GM21825 (cell line): ENCODE measurements at regions not wholly inside any gene's neighbourhood (a gene's known extent, or its start where the extent isn't known, plus 50 kb on each side); places are given as distances from the start of the nearest gene placed in this dataset.

Source experiments
- ATAC-seq: cut with Tn5 transposase; IDR thresholded peaks from one replicate; pipeline ENCODE4 v1.9.1; 2021; ENCODE audit warnings: mild to moderate bottlenecking, moderate library complexity; ENCODE audit not compliant: unreplicated experiment

DNA sequence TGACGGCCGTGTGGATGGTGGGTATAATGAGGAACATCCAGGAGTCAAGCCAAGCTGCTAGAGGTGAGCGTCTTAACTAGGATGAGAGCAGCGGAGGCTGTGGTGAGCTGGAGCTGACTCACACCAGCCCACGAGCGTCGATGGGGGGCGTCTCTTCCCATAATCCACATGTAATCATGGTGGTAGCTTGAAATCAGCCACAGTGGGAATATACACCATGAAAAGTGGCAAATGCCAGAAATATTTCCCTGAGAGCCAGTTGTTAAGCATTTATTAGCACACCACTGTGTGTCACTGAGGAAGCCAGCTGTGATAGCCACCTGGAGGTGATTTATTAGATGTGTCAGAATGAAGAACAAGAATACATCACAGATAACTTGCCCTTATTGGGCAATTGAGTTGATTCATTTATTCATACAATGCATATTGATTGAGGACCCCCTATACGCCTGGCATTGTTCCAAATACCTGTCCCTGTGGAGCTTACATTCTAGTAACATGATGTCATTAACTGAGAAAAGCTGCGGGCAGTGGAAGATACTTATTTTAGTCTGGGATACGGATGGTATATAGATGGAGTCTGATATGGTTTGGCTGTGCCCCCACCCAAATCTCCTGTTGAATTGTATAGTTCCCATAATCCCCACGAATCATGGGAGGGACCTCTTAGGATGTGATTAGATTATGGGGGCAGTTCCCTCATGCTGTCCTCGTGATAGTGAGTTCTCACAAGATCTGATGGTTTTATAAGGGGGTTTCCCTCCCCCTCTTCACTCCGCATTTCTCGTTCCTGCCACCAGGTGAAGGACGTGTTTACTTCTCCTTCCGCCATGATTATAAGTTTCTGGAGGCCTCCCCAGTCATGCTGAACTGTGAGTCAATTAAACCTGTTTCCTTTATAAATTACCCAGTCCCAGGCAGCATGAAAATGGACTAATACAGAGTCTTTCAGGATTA, 473.4 kb downstream of the METTL15 start:
- no peak for ATAC-seq

DNA sequence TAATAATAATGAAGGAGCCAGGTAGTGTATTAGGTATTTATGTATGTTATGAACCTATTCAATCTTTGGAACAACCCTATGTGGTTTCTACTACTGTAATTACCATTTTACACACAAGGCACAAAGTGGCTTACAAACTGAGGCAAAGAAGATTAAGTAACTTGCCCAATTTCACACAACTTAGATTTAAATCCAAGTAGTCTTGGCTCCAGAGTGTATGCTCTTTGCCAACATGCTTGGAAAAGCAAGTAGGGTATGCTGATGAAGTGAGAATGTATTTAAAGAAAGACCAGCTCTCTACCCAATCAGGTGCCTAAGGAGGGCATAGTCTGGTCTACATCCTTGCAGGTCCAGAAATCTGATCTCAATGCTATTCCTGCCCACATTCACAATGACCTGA, 463.2 kb downstream of the METTL15 start:
- no peak for ATAC-seq

DNA sequence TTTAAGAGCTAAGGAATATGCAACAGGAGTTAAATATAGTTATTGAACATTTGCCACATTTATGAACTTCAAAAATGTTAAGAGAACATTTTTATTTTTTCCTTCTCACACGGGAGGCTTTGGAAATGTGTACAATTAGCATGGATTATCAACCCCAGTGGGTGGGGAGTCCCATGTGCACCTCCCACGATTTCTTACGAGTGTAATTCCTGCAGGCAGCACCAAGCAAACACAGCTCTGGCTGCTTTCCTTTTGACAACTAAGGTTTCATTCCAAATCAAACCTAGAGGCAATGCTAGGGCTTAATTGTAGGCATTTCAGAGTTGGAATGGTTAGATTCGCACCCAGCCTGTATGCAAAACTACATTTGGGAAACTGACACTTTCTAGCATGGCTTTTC, 460.9 kb downstream of the METTL15 start:
- no peak for ATAC-seq

DNA sequence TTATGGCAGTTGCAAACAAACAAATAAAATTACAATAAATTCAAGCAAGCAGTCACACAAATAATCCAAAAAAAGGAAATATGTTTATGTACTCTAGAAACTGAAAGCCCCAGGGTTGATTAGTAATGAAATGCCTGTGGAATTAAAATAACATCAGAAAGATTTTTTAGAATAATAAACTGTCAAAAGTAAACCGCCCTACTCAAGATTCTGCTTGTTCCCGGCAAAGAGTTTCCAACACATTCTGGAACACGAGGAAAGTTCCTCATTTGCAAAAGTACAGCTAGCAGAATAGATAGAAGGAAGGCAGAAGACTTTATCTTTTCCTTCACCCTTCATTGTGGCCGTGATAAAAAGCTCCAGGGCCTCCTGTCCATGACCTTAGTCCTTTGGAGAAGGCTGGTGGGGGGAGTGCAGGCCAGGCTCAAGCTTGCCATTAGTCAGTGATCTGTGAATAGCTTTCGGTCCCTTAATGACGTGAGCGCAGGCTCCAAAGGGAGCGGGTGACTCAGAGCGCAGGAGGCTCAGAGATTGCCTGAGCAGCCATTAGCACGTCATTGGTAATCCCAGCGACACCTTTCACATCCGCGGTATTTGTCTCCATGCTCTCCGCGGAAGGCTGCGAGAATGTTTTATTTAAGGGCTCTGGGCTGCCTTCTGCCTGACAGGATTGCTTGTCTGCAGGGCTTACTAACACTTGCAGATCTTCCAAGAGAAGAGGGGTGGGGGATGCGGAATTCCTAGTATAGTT, 458.3 kb downstream of the METTL15 start:
- ATAC-seq, result no peak

DNA sequence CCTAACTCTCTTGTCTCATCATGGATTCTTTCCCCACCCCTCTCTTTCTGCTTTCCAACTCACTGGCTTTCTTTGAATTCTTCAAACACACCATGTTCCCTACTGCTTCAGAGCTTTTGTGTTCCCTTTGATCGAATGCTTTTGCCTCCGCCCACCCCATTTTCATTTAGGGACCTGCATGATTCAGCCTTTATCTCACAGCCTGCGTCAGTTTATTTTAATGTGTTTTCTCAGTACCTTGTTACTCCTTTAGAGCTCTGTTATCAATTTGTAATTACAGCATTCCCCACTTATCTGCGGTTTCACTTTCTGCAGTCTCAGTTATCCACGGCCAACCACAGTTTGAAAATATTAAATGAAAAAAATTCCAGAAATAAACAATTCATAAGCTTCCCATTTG, 451.3 kb downstream of the METTL15 start:
- no peak for ATAC-seq

DNA sequence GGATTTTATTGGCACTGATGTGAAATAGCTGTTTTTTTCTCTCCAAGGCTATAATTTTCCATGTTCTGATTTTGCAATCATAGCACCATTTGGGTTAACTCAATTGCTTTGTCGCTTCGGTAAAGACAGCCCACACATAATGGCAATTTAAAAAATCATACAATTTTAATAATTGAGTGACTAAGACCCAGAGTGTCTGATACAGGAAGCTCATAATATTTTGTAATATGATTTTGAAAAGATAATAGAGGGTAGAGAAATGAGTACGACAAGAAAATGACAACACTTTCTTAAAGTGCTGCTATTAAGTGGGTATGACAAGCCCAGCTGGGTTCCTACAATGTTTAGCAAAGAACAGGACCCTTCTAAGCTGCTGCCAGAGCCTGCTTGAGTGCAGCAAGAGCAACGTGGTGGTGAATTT, 439.1 kb downstream of the METTL15 start:
- ATAC-seq, result no peak

- ATAC-seq, result no peak
Measured at GRCh38 chr11:28545536-28545935, 437.3 kb downstream of the METTL15 start.

GRCh38 chr11:28542561-28542960, 434.4 kb downstream of the METTL15 start:
- no peak for ATAC-seq

GRCh38 chr11:28539239-28540030, 431.2 kb downstream of the METTL15 start:
- no peak for ATAC-seq

- no peak for ATAC-seq
Measured at GRCh38 chr11:28537822-28538221, 429.6 kb downstream of the METTL15 start.

- no peak for ATAC-seq
Measured at GRCh38 chr11:28536504-28537267, 428.5 kb downstream of the METTL15 start.

DNA sequence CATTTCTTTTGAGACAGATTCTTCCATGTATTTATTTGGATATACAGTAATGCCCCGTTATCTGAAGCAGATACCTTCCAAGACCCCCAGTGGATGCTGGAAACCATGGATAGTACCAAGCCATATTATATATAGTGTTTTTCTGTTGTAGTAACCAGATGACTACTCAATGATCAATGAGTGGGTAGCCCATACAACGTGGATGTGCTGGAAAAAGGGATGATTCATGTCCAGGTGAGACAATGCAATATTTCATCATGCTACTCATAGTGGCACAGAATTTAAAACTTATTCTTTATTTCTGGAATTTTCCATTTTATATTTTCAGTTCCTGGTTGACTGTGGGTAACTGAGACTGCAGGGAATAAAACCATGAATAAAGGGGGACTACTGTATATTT, 427.5 kb downstream of the METTL15 start:
- no peak for ATAC-seq

DNA sequence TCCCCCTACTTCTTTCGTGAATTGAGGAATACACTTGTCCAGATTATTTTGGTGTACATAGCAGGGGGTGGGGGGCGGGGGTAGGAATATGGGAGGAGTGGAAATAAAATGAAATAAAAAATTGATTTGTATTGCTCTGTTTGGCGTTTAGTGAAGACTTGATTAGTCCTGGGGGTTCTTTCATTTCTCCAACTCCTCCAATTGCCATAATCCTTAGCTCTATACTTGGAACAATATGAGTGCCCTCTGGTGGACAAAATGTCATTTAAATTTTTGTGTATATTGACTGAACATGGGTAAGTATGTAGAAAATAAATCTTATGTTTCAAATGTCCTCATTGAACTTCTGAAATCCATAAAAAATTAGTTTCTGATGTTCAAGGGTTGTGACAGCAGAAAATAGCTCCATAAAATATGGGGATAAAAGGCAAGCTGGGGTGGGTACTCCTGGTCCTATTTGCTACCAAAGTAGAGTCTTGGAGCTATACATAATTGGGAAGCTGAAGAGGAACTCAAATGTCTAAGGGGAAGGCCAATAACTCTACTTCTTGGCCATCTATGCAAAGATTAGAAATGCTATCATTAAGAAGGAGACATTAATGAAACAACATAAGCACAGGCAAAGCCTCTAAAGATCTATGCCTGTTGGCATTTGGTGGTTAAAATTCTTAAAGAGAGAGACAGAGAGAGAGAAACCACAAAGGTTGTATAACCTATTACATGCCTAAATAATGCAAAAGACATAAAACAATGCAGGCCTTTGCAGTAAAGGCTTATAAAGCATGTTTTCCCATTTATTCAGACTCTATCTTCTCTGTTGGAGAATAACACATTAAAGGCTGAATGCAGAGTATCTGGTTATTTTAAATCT, 421.6 kb downstream of the METTL15 start:
- no peak for ATAC-seq

GRCh38 chr11:28529046-28529445, 420.9 kb downstream of the METTL15 start:
- no peak for ATAC-seq

DNA sequence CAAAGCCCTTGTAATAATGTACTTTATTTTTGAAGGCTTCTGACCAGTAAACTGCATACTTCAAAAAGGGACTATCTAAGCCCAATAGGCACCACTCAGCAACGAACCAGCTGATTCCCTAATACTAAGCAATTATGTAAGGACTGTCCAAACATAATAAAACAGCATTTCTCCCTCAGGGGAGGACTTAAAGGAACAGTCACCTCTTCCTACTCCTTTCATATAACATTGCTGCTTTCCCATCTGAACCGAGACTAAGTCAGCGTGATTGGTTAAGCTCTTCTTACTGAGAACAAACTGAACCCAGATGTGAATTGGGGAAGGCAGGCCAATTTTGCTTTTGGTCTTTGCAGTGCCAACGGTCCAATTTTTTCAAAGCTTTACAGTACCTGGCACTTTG, 420.0 kb downstream of the METTL15 start:
- ATAC-seq, result no peak

DNA sequence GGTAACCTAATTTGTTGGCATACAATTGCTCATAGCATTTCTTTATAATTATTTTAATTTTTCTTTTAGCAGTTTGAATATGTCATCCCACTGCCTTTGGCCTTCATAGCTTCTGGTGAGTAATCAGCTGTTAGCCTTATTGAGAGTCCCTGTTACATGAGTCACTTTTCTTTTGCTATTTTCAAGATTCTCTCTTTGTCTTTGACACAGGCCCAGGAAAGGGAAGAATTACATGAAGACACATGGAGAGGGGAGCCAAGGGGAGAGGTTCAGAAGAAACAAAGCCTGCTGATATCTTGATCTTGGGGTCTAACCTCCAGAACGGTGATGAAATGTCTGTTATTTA, 418.2 kb downstream of the METTL15 start:
- ATAC-seq, result no peak

DNA sequence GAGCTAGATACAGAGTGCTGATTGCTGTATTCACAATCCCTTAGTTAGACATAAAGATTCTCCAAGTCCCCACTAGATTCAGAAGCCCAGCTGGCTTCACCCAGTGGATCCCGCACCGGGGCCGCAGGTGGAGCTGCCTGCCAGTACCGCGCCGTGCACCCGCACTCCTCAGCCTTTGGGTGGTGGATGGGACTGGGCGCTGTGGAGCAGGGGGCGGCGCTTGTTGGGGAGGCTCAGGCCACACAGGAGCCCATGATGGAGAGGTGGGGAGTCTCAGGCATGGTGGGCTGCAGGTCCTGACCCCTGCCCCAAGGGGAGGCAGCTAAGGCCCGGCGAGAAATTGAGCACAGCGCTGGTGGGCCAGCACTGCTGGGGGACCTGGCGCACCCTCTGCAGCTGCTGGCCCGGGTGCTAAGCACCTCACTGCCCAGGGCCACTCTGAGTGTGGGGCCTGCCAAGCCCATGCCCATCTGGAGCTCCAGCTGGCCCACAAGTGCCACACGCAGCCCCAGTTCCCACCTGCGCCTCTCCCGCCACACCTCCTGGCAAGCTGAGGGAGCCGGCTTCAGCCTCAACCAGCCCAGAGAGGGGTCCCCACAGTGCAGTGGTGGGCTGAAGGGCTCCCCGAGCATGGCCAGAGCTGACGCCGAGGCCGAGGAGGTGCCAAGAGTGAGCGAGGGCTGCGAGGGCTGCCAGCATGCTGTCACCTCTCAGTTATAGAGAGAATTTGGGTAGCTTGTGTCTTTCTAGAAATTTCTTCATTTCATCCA, 417.6 kb downstream of the METTL15 start:
- ATAC-seq, result no peak

GRCh38 chr11:28524098-28524497, 415.9 kb downstream of the METTL15 start:
- ATAC-seq, result no peak

- ATAC-seq, result no peak
Measured at GRCh38 chr11:28521075-28521474, 412.9 kb downstream of the METTL15 start.
